ENCODE measurements at regions not wholly inside any gene's neighbourhood (a gene's known extent, or its start where the extent isn't known, plus 50 kb on each side); places are given as distances from the start of the nearest gene placed in this dataset.

DNA sequence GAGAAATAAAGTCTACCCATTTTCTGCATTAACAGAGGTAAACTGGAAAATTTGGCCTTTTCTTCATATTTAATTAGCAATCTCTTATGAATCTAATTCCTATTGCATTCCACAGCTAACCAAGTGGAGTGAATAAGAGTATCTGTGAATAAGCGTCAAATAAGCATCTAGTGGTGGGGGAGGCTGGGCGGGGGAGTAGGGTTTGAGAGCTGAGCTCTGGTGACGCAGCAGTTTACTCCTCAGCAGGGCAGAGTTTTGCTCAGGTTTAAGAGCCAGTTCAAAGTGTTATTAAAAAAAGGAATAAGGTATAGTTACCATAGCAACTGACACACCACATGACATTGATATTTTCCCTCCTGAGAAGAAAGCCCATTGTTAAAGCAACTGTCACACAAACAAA, 1346.8 kb upstream of the CELF2 start:
- H3K4me1 ChIP-seq, result no peaks in the 10 kb centered on the region
- H3K4me3 ChIP-seq (ENCODE audit: low read depth, low read length), result no peak overlapping the region
- no peak for DNase-seq
- no peaks in the 10 kb centered on the region for H3K27me3 ChIP-seq
- no peaks in the 10 kb centered on the region for H3K36me3 ChIP-seq
- TF ChIP-seq, protein P1, sequence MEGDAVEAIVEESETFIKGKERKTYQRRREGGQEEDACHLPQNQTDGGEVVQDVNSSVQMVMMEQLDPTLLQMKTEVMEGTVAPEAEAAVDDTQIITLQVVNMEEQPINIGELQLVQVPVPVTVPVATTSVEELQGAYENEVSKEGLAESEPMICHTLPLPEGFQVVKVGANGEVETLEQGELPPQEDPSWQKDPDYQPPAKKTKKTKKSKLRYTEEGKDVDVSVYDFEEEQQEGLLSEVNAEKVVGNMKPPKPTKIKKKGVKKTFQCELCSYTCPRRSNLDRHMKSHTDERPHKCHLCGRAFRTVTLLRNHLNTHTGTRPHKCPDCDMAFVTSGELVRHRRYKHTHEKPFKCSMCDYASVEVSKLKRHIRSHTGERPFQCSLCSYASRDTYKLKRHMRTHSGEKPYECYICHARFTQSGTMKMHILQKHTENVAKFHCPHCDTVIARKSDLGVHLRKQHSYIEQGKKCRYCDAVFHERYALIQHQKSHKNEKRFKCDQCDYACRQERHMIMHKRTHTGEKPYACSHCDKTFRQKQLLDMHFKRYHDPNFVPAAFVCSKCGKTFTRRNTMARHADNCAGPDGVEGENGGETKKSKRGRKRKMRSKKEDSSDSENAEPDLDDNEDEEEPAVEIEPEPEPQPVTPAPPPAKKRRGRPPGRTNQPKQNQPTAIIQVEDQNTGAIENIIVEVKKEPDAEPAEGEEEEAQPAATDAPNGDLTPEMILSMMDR (IDR thresholded peaks at IDR 0.05; ENCODE audit: low read depth, low read length), result no peak
- H3K9me3 ChIP-seq, result no peaks in the 10 kb centered on the region

DNA sequence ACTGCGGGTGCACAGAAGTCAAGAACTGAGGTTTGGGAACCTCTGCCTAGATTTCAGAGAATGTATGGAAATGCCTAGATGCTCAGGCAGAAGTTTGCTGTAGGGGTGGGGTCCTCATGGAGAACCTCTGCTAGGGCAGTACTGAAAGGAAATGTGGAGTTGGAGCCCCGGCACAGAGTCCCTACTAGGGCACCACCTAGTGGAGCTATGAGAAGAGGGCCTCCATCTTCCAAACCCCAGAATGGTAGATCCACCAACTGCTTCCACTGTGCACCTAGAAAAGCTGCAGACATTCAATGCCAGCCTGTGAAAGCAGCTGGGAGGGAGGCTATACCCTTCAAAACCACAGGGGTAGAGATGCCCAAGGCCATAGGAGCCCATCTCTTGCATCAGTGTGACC, 1336.0 kb upstream of the CELF2 start:
- Histone ChIP-seq H3K36me3 (no peaks in the 10 kb centered on the region), H3K9me3 (no peaks in the 10 kb centered on the region), H3K4me3 (ENCODE audit: low read depth, low read length) (no peak overlapping the region), H3K4me1 (no peaks in the 10 kb centered on the region), H3K27me3 (no peaks in the 10 kb centered on the region)
- TF ChIP-seq, protein P1 (IDR thresholded peaks at IDR 0.05; ENCODE audit: low read depth, low read length), result peak; percentile 41
- DNase-seq, result peak; percentile 14

DNA sequence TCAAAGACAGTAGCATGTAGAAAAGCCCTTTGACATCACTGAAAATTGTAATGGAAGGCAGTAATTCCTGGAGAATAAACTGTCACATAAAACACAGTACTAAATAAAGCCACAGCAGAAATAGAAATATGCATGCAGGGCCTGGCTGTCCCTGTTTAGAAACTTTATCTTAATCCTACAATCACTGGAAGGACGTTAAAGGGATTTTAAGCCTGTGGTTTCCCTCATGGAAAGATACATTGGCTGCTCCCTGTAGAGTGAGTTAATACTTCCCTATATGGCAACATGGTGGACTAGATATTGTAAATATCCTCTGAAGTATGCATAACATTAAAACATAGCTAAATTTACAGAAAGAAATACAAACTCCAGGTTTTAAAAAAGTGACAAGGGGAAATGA, 1334.9 kb upstream of the CELF2 start:
- no peak for DNase-seq
- no peak overlapping the region for H3K4me3 ChIP-seq (ENCODE audit: low read depth, low read length)
- TF ChIP-seq, protein P1 (IDR thresholded peaks at IDR 0.05; ENCODE audit: low read depth, low read length), result no peak
- H3K4me1 ChIP-seq, result no peaks in the 10 kb centered on the region
- no peaks in the 10 kb centered on the region for H3K9me3 ChIP-seq
- no peaks in the 10 kb centered on the region for H3K36me3 ChIP-seq
- no peaks in the 10 kb centered on the region for H3K27me3 ChIP-seq

DNA sequence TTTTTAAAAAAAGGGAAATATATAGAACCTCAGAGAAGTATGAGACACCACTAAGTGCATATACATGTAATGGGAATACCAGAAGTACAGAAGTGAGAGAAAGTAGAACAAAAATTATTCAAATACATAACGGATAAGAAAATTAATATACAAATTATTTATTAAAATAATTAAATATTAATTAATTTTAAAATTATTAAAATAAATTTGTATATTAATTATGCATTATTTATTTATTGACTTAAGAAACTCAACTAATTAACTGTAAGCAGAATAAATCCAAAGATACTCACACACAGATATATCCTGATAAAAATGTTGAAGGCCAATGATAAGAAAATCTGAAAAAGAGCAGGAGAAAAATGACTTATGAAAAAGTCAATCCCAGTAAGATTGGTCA, 1333.5 kb upstream of the CELF2 start:
- Histone ChIP-seq H3K9me3 (no peaks in the 10 kb centered on the region), H3K36me3 (no peaks in the 10 kb centered on the region), H3K4me1 (no peaks in the 10 kb centered on the region), H3K27me3 (no peaks in the 10 kb centered on the region), H3K4me3 (ENCODE audit: low read depth, low read length) (no peak overlapping the region)
- TF ChIP-seq, protein P1 (IDR thresholded peaks at IDR 0.05; ENCODE audit: low read depth, low read length), result no peak
- no peak for DNase-seq

DNA sequence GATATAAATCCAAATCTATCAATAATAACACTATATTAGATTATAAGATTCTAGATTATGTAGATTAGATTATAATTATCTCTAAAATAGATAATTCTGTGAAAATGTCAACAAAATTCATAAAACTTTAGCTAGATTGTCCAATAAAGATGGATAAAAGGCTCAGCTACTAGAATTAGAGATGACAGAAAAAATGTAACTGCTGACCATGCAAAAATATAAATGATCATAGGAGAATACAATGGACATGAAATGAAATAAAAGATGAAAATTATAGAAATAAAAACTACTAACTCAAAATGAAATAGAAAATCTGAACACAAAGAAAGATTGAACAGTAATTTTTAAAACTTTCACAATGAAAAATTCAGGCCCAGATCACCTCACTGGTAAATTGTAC, 1332.1 kb upstream of the CELF2 start:
- no peak overlapping the region for H3K4me3 ChIP-seq (ENCODE audit: low read depth, low read length)
- no peaks in the 10 kb centered on the region for H3K4me1 ChIP-seq
- H3K27me3 ChIP-seq, result no peaks in the 10 kb centered on the region
- TF ChIP-seq, protein P1 (IDR thresholded peaks at IDR 0.05; ENCODE audit: low read depth, low read length), result no peak
- no peaks in the 10 kb centered on the region for H3K9me3 ChIP-seq
- no peak for DNase-seq
- H3K36me3 ChIP-seq, result no peaks in the 10 kb centered on the region

DNA sequence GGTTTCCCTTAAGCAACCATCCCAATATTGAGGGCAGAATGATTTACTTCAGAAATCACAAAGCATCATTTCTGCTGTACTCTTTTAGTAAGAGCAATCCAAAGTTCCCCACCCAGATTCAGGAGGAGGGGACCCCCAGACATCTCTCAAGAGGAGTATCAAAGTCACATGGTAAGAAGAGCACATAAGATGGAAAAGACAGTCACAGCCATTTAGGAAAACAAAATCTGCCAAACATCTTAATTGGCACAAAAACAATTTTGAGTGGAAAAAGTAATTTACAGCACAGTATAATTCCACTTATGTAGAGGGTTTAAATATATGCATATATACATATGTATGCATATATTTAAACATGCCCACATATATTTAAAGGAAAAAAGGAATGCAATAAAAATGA, 1329.0 kb upstream of the CELF2 start:
- no peaks in the 10 kb centered on the region for H3K36me3 ChIP-seq
- H3K27me3 ChIP-seq, result no peaks in the 10 kb centered on the region
- TF ChIP-seq, protein P1 (IDR thresholded peaks at IDR 0.05; ENCODE audit: low read depth, low read length), result no peak
- no peaks in the 10 kb centered on the region for H3K4me1 ChIP-seq
- no peaks in the 10 kb centered on the region for H3K9me3 ChIP-seq
- no peak for DNase-seq
- H3K4me3 ChIP-seq (ENCODE audit: low read depth, low read length), result no peak overlapping the region
